NCI-H2081 (cell line): ENCODE measurements at regions not wholly inside any gene's neighbourhood (a gene's known extent, or its start where the extent isn't known, plus 50 kb on each side); places are given as distances from the start of the nearest gene placed in this dataset.
"Not testable (repeated sequence)": the region's sequence is repeated elsewhere in the genome, so short reads cannot be mapped to it uniquely, and the experiment has no call there.

Source experiments
- DNase-seq, 2 experiments: peaks; one replicate each; lab custom pipeline; 2025; lab: John Stamatoyannopoulos, UW

- DNase-seq, result not testable (repeated sequence)
Measured at GRCh38 chr2:16217741-16218140, 277.4 kb downstream of the MYCN start.

GRCh38 chr2:16217291-16217690, 276.9 kb downstream of the MYCN start:
- DNase-seq, result no peak

- DNase-seq, result no peak
Measured at GRCh38 chr2:16216558-16216945, 276.2 kb downstream of the MYCN start.

- DNase-seq, result no peak
Measured at GRCh38 chr2:16215902-16216557, 275.7 kb downstream of the MYCN start.

- no peak for DNase-seq
Measured at GRCh38 chr2:16214861-16215260, 274.5 kb downstream of the MYCN start.

- DNase-seq, result no peak
Measured at GRCh38 chr2:16214391-16214790, 274.0 kb downstream of the MYCN start.

GRCh38 chr2:16212321-16212720, 272.0 kb downstream of the MYCN start:
- DNase-seq, result no peak

- DNase-seq, result no peak
Measured at GRCh38 chr2:16211341-16211740, 271.0 kb downstream of the MYCN start.

GRCh38 chr2:16210841-16211240, 270.5 kb downstream of the MYCN start:
- no peak for DNase-seq

- no peak for DNase-seq
Measured at GRCh38 chr2:16209799-16210198, 269.4 kb downstream of the MYCN start.

- DNase-seq, result no peak
Measured at GRCh38 chr2:16208921-16209320, 268.6 kb downstream of the MYCN start.

GRCh38 chr2:16208241-16208797, 268.0 kb downstream of the MYCN start:
- no peak for DNase-seq

GRCh38 chr2:16207611-16208010, 267.3 kb downstream of the MYCN start:
- no peak for DNase-seq

- DNase-seq, result no peak
Measured at GRCh38 chr2:16207151-16207550, 266.8 kb downstream of the MYCN start.

- DNase-seq, result no peak
Measured at GRCh38 chr2:16206191-16206944, 266.0 kb downstream of the MYCN start.

GRCh38 chr2:16205631-16206030, 265.3 kb downstream of the MYCN start:
- no peak for DNase-seq

- DNase-seq, result no peak
Measured at GRCh38 chr2:16204886-16205620, 264.7 kb downstream of the MYCN start.

- DNase-seq, result no peak
Measured at GRCh38 chr2:16204251-16204650, 263.9 kb downstream of the MYCN start.

- DNase-seq, result no peak
Measured at GRCh38 chr2:16203691-16204090, 263.3 kb downstream of the MYCN start.

- no peak for DNase-seq
Measured at GRCh38 chr2:16203069-16203468, 262.7 kb downstream of the MYCN start.

GRCh38 chr2:16202266-16203020, 262.1 kb downstream of the MYCN start:
- DNase-seq, result no peak

- no peak for DNase-seq
Measured at GRCh38 chr2:16201848-16202247, 261.5 kb downstream of the MYCN start.
